ENCODE measurements at regions not wholly inside any gene's neighbourhood (a gene's known extent, or its start where the extent isn't known, plus 50 kb on each side); places are given as distances from the start of the nearest gene placed in this dataset.

GRCh38 chr2:39849982-39850526 lies 71.0 kb upstream of the THUMPD2 start:
- TF ChIP-seq CTCF (IDR thresholded peaks at IDR 0.05; ENCODE audit: poor library complexity, severe bottlenecking) = no peak
- H3K4me3 ChIP-seq (ENCODE audit: severe bottlenecking) = no peak overlapping the region
- no peak for DNase-seq (ENCODE audit: low spot score)
- H3K36me3 ChIP-seq (ENCODE audit: low read depth) = no peaks in the 10 kb centered on the region
- H3K27me3 ChIP-seq (ENCODE audit: insufficient read depth, poor library complexity, severe bottlenecking) = no peaks in the 10 kb centered on the region
- H3K9me3 ChIP-seq (ENCODE audit: severe bottlenecking) = no peaks in the 10 kb centered on the region
- ATAC-seq (ENCODE audit: low read depth) = no peak
- no peak overlapping the region for H3K27ac ChIP-seq (ENCODE audit: poor library complexity, severe bottlenecking)
- H3K4me1 ChIP-seq (ENCODE audit: insufficient read depth, poor library complexity, severe bottlenecking) = peaks cover 14% of the 10 kb centered on the region

- no peaks in the 10 kb centered on the region for H3K27me3 ChIP-seq (ENCODE audit: insufficient read depth, poor library complexity, severe bottlenecking)
- peaks cover 15% of the 10 kb centered on the region for H3K4me1 ChIP-seq (ENCODE audit: insufficient read depth, poor library complexity, severe bottlenecking)
- no peak for ATAC-seq (ENCODE audit: low read depth)
- no peak for TF ChIP-seq CTCF (IDR thresholded peaks at IDR 0.05; ENCODE audit: poor library complexity, severe bottlenecking)
- H3K36me3 ChIP-seq (ENCODE audit: low read depth) = no peaks in the 10 kb centered on the region
- no peak overlapping the region for H3K27ac ChIP-seq (ENCODE audit: poor library complexity, severe bottlenecking)
- no peak for DNase-seq (ENCODE audit: low spot score)
- no peaks in the 10 kb centered on the region for H3K9me3 ChIP-seq (ENCODE audit: severe bottlenecking)
- no peak overlapping the region for H3K4me3 ChIP-seq (ENCODE audit: severe bottlenecking)
These were observed 70.0 kb upstream of the THUMPD2 start for GRCh38 chr2:39849064-39849463.

GRCh38 chr2:39845460-39846146 lies 66.5 kb upstream of the THUMPD2 start:
- DNase-seq (ENCODE audit: low spot score) = peak; percentile 86
- no peaks in the 10 kb centered on the region for H3K9me3 ChIP-seq (ENCODE audit: severe bottlenecking)
- ATAC-seq (ENCODE audit: low read depth) = peak; percentile 100
- peak overlapping the region; percentile 57 for H3K27ac ChIP-seq (ENCODE audit: poor library complexity, severe bottlenecking)
- no peaks in the 10 kb centered on the region for H3K36me3 ChIP-seq (ENCODE audit: low read depth)
- no peak overlapping the region for H3K4me3 ChIP-seq (ENCODE audit: severe bottlenecking)
- H3K4me1 ChIP-seq (ENCODE audit: insufficient read depth, poor library complexity, severe bottlenecking) = peaks cover 15% of the 10 kb centered on the region
- H3K27me3 ChIP-seq (ENCODE audit: insufficient read depth, poor library complexity, severe bottlenecking) = no peaks in the 10 kb centered on the region
- no peak for TF ChIP-seq CTCF (IDR thresholded peaks at IDR 0.05; ENCODE audit: poor library complexity, severe bottlenecking)

- ATAC-seq (ENCODE audit: low read depth) (no peak), DNase-seq (ENCODE audit: low spot score) (no peak)
- Histone ChIP-seq H3K27ac (ENCODE audit: poor library complexity, severe bottlenecking) (no peak overlapping the region), H3K4me3 (ENCODE audit: severe bottlenecking) (no peak overlapping the region), H3K9me3 (ENCODE audit: severe bottlenecking) (peaks cover 4% of the 10 kb centered on the region), H3K36me3 (ENCODE audit: low read depth) (no peaks in the 10 kb centered on the region), H3K27me3 (ENCODE audit: insufficient read depth, poor library complexity, severe bottlenecking) (no peaks in the 10 kb centered on the region), H3K4me1 (ENCODE audit: insufficient read depth, poor library complexity, severe bottlenecking) (no peaks in the 10 kb centered on the region)
- no peak for TF ChIP-seq CTCF (IDR thresholded peaks at IDR 0.05; ENCODE audit: poor library complexity, severe bottlenecking)
These were observed 60.3 kb upstream of the THUMPD2 start for GRCh38 chr2:39839261-39839848.

GRCh38 chr2:39838589-39838988 lies 59.5 kb upstream of the THUMPD2 start:
- Histone ChIP-seq H3K4me1 (ENCODE audit: insufficient read depth, poor library complexity, severe bottlenecking) (no peaks in the 10 kb centered on the region), H3K36me3 (ENCODE audit: low read depth) (no peaks in the 10 kb centered on the region), H3K9me3 (ENCODE audit: severe bottlenecking) (peaks cover 4% of the 10 kb centered on the region), H3K27me3 (ENCODE audit: insufficient read depth, poor library complexity, severe bottlenecking) (no peaks in the 10 kb centered on the region), H3K27ac (ENCODE audit: poor library complexity, severe bottlenecking) (no peak overlapping the region), H3K4me3 (ENCODE audit: severe bottlenecking) (no peak overlapping the region)
- no peak for ATAC-seq (ENCODE audit: low read depth)
- no peak for TF ChIP-seq CTCF (IDR thresholded peaks at IDR 0.05; ENCODE audit: poor library complexity, severe bottlenecking)
- no peak for DNase-seq (ENCODE audit: low spot score)
